Esophagus muscularis mucosa (tissue), 4 donors: ENCODE measurements at regions not wholly inside any gene's neighbourhood (a gene's known extent, or its start where the extent isn't known, plus 50 kb on each side); places are given as distances from the start of the nearest gene placed in this dataset.

Experiments
- DNase-seq: peaks from one replicate; pipeline ENCODE4 v3.0.0-alpha.2; 2017; ENCODE audit errors: extremely low spot score
- H3K27ac ChIP-seq, 4 donors: fragments of 200-600 bp; sonication (generic); replicated peaks in 1 of 4; 1 replicate in 3 of 4; 2 replicates in 1 of 4; pipeline ENCODE4 v1.5.1; 2016 to 2019; ENCODE audit warnings: mild to moderate bottlenecking in 1 of 4
- H3K27me3 ChIP-seq, 4 donors: fragments of 200-600 bp; sonication (generic); one replicate each; pipeline versions ENCODE4 v1.5.1 to v1.6.0; 2016 to 2019
- H3K36me3 ChIP-seq, 4 donors: fragments of 200-600 bp; sonication (generic); one replicate each; pipeline ENCODE4 v1.5.1; 2016 to 2019
- H3K4me1 ChIP-seq, 4 donors: fragments of 200-600 bp; sonication (generic); one replicate each; pipeline ENCODE4 v1.5.1; 2016 to 2019
- H3K4me3 ChIP-seq, 4 donors: fragments of 200-600 bp; sonication (generic); 1 replicate in 2 of 4; 2 replicates in 2 of 4; pipeline ENCODE4 v1.5.1; 2016 to 2019; ENCODE audit warnings: mild to moderate bottlenecking in 4 of 4, moderate library complexity in 1 of 4
- H3K9me3 ChIP-seq, 4 donors: fragments of 200-600 bp; sonication (generic); 1 replicate in 3 of 4; 2 replicates in 1 of 4; pipeline ENCODE4 v1.5.1; 2016 to 2019
- EP300 ChIP-seq: sonication (generic); formaldehyde crosslinking; IDR thresholded peaks from one replicate; pipeline ENCODE4 v1.6.1; 2017; ENCODE audit warnings: antibody characterized with exemption
- POLR2A ChIP-seq: fragments of 450-650 bp; IDR thresholded peaks from one replicate; pipeline ENCODE4 v1.6.1; 2017; ENCODE audit warnings: antibody characterized with exemption, moderate library complexity, mild to moderate bottlenecking, low read depth
- POLR2AphosphoS5 ChIP-seq, 2 donors: sonication (generic); formaldehyde crosslinking; IDR thresholded peaks; one replicate each; pipeline ENCODE4 v1.6.1; 2017; ENCODE audit warnings: antibody characterized with exemption in 2 of 2
- WGBS: methylation state at CpG from one replicate; pipeline ENCODE4 v1.1.5; 2018; 5-methylcytosine and 5-hydroxymethylcytosine counted together
- intact Hi-C: fragments of 100-400 bp; cut with DNase I; formaldehyde crosslinking; loops from one replicate; pipeline ENCODE4 v1.15.1; 2023
- TF ChIP-seq, protein P1 (sequence below), 3 experiments: fragments of 200-600 bp in 2 of 3; fragments of 450-650 bp in 1 of 3; sonication (generic) in 2 of 3; IDR thresholded peaks; one replicate each; pipeline ENCODE4 v1.5.1; 2017 to 2019; ENCODE audit warnings: antibody characterized with exemption in 3 of 3, mild to moderate bottlenecking in 2 of 3, moderate library complexity in 1 of 3

DNA sequence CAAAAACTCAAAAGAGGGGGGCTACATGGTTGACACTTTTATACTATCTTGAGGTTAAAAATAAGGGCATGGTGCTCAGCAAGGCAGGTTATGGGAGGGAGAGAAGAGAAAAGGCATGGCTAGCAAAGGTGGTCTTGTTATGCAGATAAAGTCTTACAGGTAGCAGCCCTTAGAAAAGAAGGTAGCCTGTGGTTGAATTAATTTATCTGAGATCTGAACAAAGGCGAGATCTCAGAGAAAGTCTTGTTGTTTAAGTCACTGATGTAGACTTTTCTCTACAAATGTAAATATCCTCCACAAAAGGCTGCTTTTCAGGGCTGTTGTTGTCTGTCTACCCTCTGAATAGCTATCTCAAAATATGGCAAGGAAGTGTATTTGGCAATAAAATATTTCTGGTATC, 1250.4 kb downstream of the PCDH18 start:
- Histone ChIP-seq H3K9me3 (no peaks in the 10 kb centered on the region), H3K36me3 (no peaks in the 10 kb centered on the region), H3K4me1 (no peaks in the 10 kb centered on the region), H3K27me3 (no peaks in the 10 kb centered on the region), H3K4me3 (no peak overlapping the region), H3K27ac (no peak overlapping the region)
- WGBS: 52% methylated on average over 1 of the region's 1 CpG
- TF ChIP-seq, protein P1, sequence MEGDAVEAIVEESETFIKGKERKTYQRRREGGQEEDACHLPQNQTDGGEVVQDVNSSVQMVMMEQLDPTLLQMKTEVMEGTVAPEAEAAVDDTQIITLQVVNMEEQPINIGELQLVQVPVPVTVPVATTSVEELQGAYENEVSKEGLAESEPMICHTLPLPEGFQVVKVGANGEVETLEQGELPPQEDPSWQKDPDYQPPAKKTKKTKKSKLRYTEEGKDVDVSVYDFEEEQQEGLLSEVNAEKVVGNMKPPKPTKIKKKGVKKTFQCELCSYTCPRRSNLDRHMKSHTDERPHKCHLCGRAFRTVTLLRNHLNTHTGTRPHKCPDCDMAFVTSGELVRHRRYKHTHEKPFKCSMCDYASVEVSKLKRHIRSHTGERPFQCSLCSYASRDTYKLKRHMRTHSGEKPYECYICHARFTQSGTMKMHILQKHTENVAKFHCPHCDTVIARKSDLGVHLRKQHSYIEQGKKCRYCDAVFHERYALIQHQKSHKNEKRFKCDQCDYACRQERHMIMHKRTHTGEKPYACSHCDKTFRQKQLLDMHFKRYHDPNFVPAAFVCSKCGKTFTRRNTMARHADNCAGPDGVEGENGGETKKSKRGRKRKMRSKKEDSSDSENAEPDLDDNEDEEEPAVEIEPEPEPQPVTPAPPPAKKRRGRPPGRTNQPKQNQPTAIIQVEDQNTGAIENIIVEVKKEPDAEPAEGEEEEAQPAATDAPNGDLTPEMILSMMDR (IDR thresholded peaks at IDR 0.05): no peak
- no peak for TF ChIP-seq EP300
- TF ChIP-seq POLR2AphosphoS5 (IDR thresholded peaks at IDR 0.05): no peak
- TF ChIP-seq POLR2A: no peak
- intact Hi-C loops: no loop called here
- no peak for DNase-seq

DNA sequence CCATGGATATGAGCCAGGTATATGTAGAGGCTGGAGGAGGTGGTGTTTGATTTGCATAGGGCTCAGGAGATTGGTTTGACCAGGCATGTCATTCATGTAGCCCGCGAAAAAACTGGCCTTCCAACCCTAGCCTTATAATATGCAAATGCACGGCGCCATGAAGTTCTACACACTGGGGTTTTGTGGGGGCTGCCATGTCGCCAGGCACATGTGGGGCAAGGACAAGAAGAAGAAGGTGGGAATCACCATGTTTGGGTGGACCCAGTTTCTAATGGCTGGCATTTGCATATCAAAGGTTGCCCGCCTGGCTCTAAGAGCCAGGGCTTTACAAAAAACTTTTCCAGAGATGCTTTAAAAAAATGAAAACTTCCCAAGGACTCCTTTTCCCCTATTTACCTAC, 1251.0 kb downstream of the PCDH18 start:
- Histone ChIP-seq H3K27ac (no peak overlapping the region), H3K9me3 (no peaks in the 10 kb centered on the region), H3K36me3 (no peaks in the 10 kb centered on the region), H3K27me3 (no peaks in the 10 kb centered on the region), H3K4me1 (no peaks in the 10 kb centered on the region), H3K4me3 (no peak overlapping the region)
- 74% methylated on average over 6 of the region's 6 CpGs for WGBS
- intact Hi-C loops: no loop called here
- DNase-seq: no peak
- TF ChIP-seq POLR2AphosphoS5 (IDR thresholded peaks at IDR 0.05) (no peak), EP300 (no peak), POLR2A (no peak)
- TF ChIP-seq, protein P1 (IDR thresholded peaks at IDR 0.05): no peak

DNA sequence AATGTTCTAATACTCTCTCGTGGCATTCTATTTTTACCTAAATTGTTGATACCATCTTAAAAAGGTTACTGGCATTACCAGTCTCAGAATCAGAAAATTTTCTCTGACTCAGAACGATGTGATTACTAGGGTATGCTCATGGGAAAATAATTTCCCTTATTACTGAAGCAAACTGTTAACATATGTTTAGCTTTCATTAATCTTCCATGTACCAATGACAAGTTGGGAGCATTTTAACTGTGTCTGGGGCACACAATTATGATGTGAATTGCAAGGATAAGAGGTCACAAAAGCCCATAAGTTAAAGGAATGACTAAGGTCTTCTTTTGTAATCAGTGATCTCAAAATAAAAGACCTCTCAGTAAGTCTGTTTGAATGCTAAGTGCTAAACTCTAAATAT, 1254.6 kb downstream of the PCDH18 start:
- TF ChIP-seq, protein P1 (IDR thresholded peaks at IDR 0.05): no peak
- TF ChIP-seq EP300 (no peak), POLR2AphosphoS5 (IDR thresholded peaks at IDR 0.05) (no peak), POLR2A (no peak)
- WGBS: 51% methylated on average over 2 of the region's 2 CpGs
- Histone ChIP-seq H3K27ac (no peak overlapping the region), H3K4me3 (no peak overlapping the region), H3K9me3 (no peaks in the 10 kb centered on the region), H3K36me3 (no peaks in the 10 kb centered on the region), H3K4me1 (no peaks in the 10 kb centered on the region), H3K27me3 (no peaks in the 10 kb centered on the region)
- DNase-seq: no peak
- intact Hi-C loops: no loop called here

DNA sequence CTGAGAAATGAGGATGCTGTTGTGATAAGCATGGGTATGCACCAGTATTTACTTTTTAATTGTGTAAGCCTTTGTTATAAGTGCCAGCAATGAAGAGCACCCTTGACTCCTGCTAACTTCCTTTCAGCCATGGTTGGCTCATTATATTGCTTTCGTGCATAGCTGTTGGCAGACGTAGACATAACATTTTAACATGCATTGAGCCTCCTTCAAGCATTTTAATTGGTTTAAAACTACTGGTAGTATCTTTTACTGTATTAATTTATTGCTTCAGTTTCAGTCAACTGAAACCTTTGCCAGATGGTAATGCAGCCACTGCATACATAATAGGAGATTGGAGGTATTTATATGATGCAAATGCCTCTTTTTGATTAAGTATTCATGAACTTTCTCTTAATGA, 1285.4 kb downstream of the PCDH18 start:
- H3K9me3 ChIP-seq: no peaks in the 10 kb centered on the region
- no peak overlapping the region for H3K27ac ChIP-seq
- intact Hi-C loops: no loop called here
- H3K4me3 ChIP-seq: no peak overlapping the region
- TF ChIP-seq POLR2A (no peak), EP300 (no peak), POLR2AphosphoS5 (IDR thresholded peaks at IDR 0.05) (no peak)
- TF ChIP-seq, protein P1 (IDR thresholded peaks at IDR 0.05): no peak
- DNase-seq: no peak
- WGBS: 63% methylated on average over 2 of the region's 2 CpGs
- no peaks in the 10 kb centered on the region for H3K27me3 ChIP-seq
- H3K36me3 ChIP-seq: no peaks in the 10 kb centered on the region
- H3K4me1 ChIP-seq: no peaks in the 10 kb centered on the region

DNA sequence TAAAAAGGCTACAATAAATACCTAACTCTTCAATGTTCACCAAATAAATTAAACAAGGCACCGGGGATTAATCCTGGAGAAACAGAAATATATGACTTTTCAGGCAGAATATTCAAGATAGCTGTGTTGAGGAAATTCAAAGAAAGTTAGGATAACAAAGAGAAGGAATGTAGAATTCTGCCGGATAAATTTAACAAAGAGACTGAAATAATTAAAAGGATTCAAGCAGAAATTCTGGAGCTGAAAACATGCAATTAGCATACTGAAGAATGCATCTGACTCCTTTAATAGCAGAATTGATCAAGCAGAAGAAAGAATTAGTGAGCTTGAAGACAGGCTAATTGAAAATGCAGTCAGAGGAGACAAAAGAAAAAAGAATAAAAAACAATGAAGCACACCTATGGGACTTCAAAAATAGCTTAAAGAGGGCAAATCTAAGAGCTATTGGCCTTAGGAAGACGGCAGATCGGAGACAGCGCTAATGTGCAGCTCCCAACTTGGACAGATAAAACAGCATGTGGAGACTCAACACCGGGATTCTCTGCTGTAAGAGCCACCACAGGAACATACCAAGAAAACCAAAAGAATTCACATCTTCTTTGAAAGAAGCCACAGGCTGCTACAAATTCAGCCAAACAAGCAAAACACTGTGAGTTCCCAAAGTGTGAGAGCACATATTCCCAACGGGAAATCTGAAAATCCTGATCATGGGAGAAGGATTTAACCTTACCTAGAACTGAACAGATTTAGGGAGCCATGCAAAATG, 1290.9 kb downstream of the PCDH18 start:
- intact Hi-C loops: no loop called here
- peaks cover 0 to 5% (median 0%) of the 10 kb centered on the region in 4 donors for H3K9me3 ChIP-seq
- no peak for DNase-seq
- 84% methylated on average over 7 of the region's 7 CpGs for WGBS
- H3K27me3 ChIP-seq: no peaks in the 10 kb centered on the region
- H3K4me1 ChIP-seq: no peaks in the 10 kb centered on the region
- TF ChIP-seq POLR2AphosphoS5 (IDR thresholded peaks at IDR 0.05): no peak
- TF ChIP-seq, protein P1 (IDR thresholded peaks at IDR 0.05): no peak
- TF ChIP-seq EP300: no peak
- no peak for TF ChIP-seq POLR2A
- no peak overlapping the region for H3K4me3 ChIP-seq
- H3K27ac ChIP-seq: no peak overlapping the region
- no peaks in the 10 kb centered on the region for H3K36me3 ChIP-seq
